ENCODE measurements at regions not wholly inside any gene's neighbourhood (a gene's known extent, or its start where the extent isn't known, plus 50 kb on each side); places are given as distances from the start of the nearest gene placed in this dataset.
"Not testable (repeated sequence)": the region's sequence is repeated elsewhere in the genome, so short reads cannot be mapped to it uniquely, and the experiment has no call there.

- not testable (repeated sequence) for H2BK15ac ChIP-seq (ENCODE audit: low read depth, poor library complexity, severe bottlenecking); H3K14ac ChIP-seq (ENCODE audit: low read length in 2 of 2); H4K91ac ChIP-seq (ENCODE audit: low read length); H4K8ac ChIP-seq (ENCODE audit: low read length); DNase-seq; H3K18ac ChIP-seq (ENCODE audit: low read depth in 1 of 2, low read length in 2 of 2); H3K4me1 ChIP-seq (ENCODE audit: control insufficient read depth, insufficient read depth, low read depth, low read length); H3K27ac ChIP-seq (ENCODE audit: low read length, poor library complexity, severe bottlenecking); H3K4me2 ChIP-seq (ENCODE audit: low read length, poor library complexity, severe bottlenecking); H2AFZ ChIP-seq (ENCODE audit: low read depth, low read length); H2BK12ac ChIP-seq (ENCODE audit: low read length in 2 of 2); H3K9ac ChIP-seq (ENCODE audit: low read length); H2BK5ac ChIP-seq (ENCODE audit: low read depth, low read length, poor library complexity, severe bottlenecking); H3K4ac ChIP-seq (ENCODE audit: low read depth in 1 of 2, low read length in 2 of 2); H3K79me1 ChIP-seq (replicated peaks; ENCODE audit: low read length, poor library complexity, severe bottlenecking); H3K23ac ChIP-seq (ENCODE audit: low read length in 2 of 2); H3K36me3 ChIP-seq (ENCODE audit: control insufficient read depth in 1 of 2, insufficient read depth in 2 of 2, low read depth in 1 of 2, low read length in 2 of 2); H2AK5ac ChIP-seq (ENCODE audit: low read length, severe bottlenecking); H3K27me3 ChIP-seq (ENCODE audit: control insufficient read depth in 1 of 2, insufficient read depth in 1 of 2, low read length in 2 of 2); H3K9me3 ChIP-seq (ENCODE audit: control insufficient read depth, low read length); H2BK120ac ChIP-seq (ENCODE audit: low read depth, low read length); H3K4me3 ChIP-seq (ENCODE audit: insufficient read depth in 1 of 2, low read depth in 1 of 2, low read length in 2 of 2)
- 100% methylated on average over 1 of the region's 68 CpGs for WGBS
Measured at GRCh38 chr5:21341203-21341947, 1353.4 kb upstream of the CDH18 start.

GRCh38 chr5:21340233-21340632 lies 1352.2 kb upstream of the CDH18 start:
- not testable (repeated sequence) for H2BK120ac ChIP-seq (ENCODE audit: low read depth, low read length); H2AK5ac ChIP-seq (ENCODE audit: low read length, severe bottlenecking); H3K23ac ChIP-seq (ENCODE audit: low read length in 2 of 2); H2AFZ ChIP-seq (ENCODE audit: low read depth, low read length); H3K27me3 ChIP-seq (ENCODE audit: control insufficient read depth in 1 of 2, insufficient read depth in 1 of 2, low read length in 2 of 2); H3K14ac ChIP-seq (ENCODE audit: low read length in 2 of 2); H3K79me1 ChIP-seq (replicated peaks; ENCODE audit: low read length, poor library complexity, severe bottlenecking); H2BK15ac ChIP-seq (ENCODE audit: low read depth, poor library complexity, severe bottlenecking); H3K18ac ChIP-seq (ENCODE audit: low read depth in 1 of 2, low read length in 2 of 2); H3K4me2 ChIP-seq (ENCODE audit: low read length, poor library complexity, severe bottlenecking); DNase-seq; H3K9ac ChIP-seq (ENCODE audit: low read length); H3K4ac ChIP-seq (ENCODE audit: low read depth in 1 of 2, low read length in 2 of 2); H3K36me3 ChIP-seq (ENCODE audit: control insufficient read depth in 1 of 2, insufficient read depth in 2 of 2, low read depth in 1 of 2, low read length in 2 of 2); H4K8ac ChIP-seq (ENCODE audit: low read length); H4K91ac ChIP-seq (ENCODE audit: low read length); H2BK12ac ChIP-seq (ENCODE audit: low read length in 2 of 2); H3K27ac ChIP-seq (ENCODE audit: low read length, poor library complexity, severe bottlenecking); H2BK5ac ChIP-seq (ENCODE audit: low read depth, low read length, poor library complexity, severe bottlenecking); H3K4me1 ChIP-seq (ENCODE audit: control insufficient read depth, insufficient read depth, low read depth, low read length); H3K9me3 ChIP-seq (ENCODE audit: control insufficient read depth, low read length); H3K4me3 ChIP-seq (ENCODE audit: insufficient read depth in 1 of 2, low read depth in 1 of 2, low read length in 2 of 2)
- WGBS = 100% methylated on average over 1 of the region's 3 CpGs

- not testable (repeated sequence) for H4K91ac ChIP-seq (ENCODE audit: low read length); H3K27ac ChIP-seq (ENCODE audit: low read length, poor library complexity, severe bottlenecking); H3K4me3 ChIP-seq (ENCODE audit: insufficient read depth in 1 of 2, low read depth in 1 of 2, low read length in 2 of 2); H3K4me2 ChIP-seq (ENCODE audit: low read length, poor library complexity, severe bottlenecking); H2AK5ac ChIP-seq (ENCODE audit: low read length, severe bottlenecking); H3K36me3 ChIP-seq (ENCODE audit: control insufficient read depth in 1 of 2, insufficient read depth in 2 of 2, low read depth in 1 of 2, low read length in 2 of 2); DNase-seq; H3K9me3 ChIP-seq (ENCODE audit: control insufficient read depth, low read length); H3K23ac ChIP-seq (ENCODE audit: low read length in 2 of 2); H3K18ac ChIP-seq (ENCODE audit: low read depth in 1 of 2, low read length in 2 of 2); H2AFZ ChIP-seq (ENCODE audit: low read depth, low read length); H3K4ac ChIP-seq (ENCODE audit: low read depth in 1 of 2, low read length in 2 of 2); H3K14ac ChIP-seq (ENCODE audit: low read length in 2 of 2); H2BK12ac ChIP-seq (ENCODE audit: low read length in 2 of 2); H3K4me1 ChIP-seq (ENCODE audit: control insufficient read depth, insufficient read depth, low read depth, low read length); H3K79me1 ChIP-seq (replicated peaks; ENCODE audit: low read length, poor library complexity, severe bottlenecking); H2BK120ac ChIP-seq (ENCODE audit: low read depth, low read length); H3K27me3 ChIP-seq (ENCODE audit: control insufficient read depth in 1 of 2, insufficient read depth in 1 of 2, low read length in 2 of 2); H2BK5ac ChIP-seq (ENCODE audit: low read depth, low read length, poor library complexity, severe bottlenecking); H2BK15ac ChIP-seq (ENCODE audit: low read depth, poor library complexity, severe bottlenecking); H4K8ac ChIP-seq (ENCODE audit: low read length); H3K9ac ChIP-seq (ENCODE audit: low read length)
- WGBS = no CpG with 5 or more reads among the region's 1 CpG
Measured at GRCh38 chr5:21336478-21336877, 1348.5 kb upstream of the CDH18 start.

- H4K8ac ChIP-seq (ENCODE audit: low read length); H3K14ac ChIP-seq (ENCODE audit: low read length in 2 of 2); H3K9ac ChIP-seq (ENCODE audit: low read length); H4K91ac ChIP-seq (ENCODE audit: low read length); H2AFZ ChIP-seq (ENCODE audit: low read depth, low read length); H3K27ac ChIP-seq (ENCODE audit: low read length, poor library complexity, severe bottlenecking); H3K18ac ChIP-seq (ENCODE audit: low read depth in 1 of 2, low read length in 2 of 2); H2BK12ac ChIP-seq (ENCODE audit: low read length in 2 of 2); H2AK5ac ChIP-seq (ENCODE audit: low read length, severe bottlenecking); H2BK120ac ChIP-seq (ENCODE audit: low read depth, low read length); DNase-seq; H3K4me1 ChIP-seq (ENCODE audit: control insufficient read depth, insufficient read depth, low read depth, low read length); H3K9me3 ChIP-seq (ENCODE audit: control insufficient read depth, low read length); H3K4me2 ChIP-seq (ENCODE audit: low read length, poor library complexity, severe bottlenecking); H3K79me1 ChIP-seq (replicated peaks; ENCODE audit: low read length, poor library complexity, severe bottlenecking); H3K36me3 ChIP-seq (ENCODE audit: control insufficient read depth in 1 of 2, insufficient read depth in 2 of 2, low read depth in 1 of 2, low read length in 2 of 2); H2BK5ac ChIP-seq (ENCODE audit: low read depth, low read length, poor library complexity, severe bottlenecking); H2BK15ac ChIP-seq (ENCODE audit: low read depth, poor library complexity, severe bottlenecking); H3K23ac ChIP-seq (ENCODE audit: low read length in 2 of 2); H3K4me3 ChIP-seq (ENCODE audit: insufficient read depth in 1 of 2, low read depth in 1 of 2, low read length in 2 of 2); H3K4ac ChIP-seq (ENCODE audit: low read depth in 1 of 2, low read length in 2 of 2); H3K27me3 ChIP-seq (ENCODE audit: control insufficient read depth in 1 of 2, insufficient read depth in 1 of 2, low read length in 2 of 2): not testable (repeated sequence)
- 100% methylated on average over 3 of the region's 3 CpGs for WGBS
Measured at GRCh38 chr5:21315376-21315775, 1327.4 kb upstream of the CDH18 start.
